GM12873 (cell line): ENCODE measurements at regions not wholly inside any gene's neighbourhood (a gene's known extent, or its start where the extent isn't known, plus 50 kb on each side); places are given as distances from the start of the nearest gene placed in this dataset.

ENCODE experiments used
- TF ChIP-seq, protein P1 (sequence below): IDR thresholded peaks from 2 replicates; pipeline ENCODE4 v1.5.1; 2012; ENCODE audit warnings: low read depth, mild to moderate bottlenecking, moderate library complexity, low read length, control low read depth; ENCODE audit not compliant: insufficient read depth; ENCODE audit errors: missing control alignments

DNA sequence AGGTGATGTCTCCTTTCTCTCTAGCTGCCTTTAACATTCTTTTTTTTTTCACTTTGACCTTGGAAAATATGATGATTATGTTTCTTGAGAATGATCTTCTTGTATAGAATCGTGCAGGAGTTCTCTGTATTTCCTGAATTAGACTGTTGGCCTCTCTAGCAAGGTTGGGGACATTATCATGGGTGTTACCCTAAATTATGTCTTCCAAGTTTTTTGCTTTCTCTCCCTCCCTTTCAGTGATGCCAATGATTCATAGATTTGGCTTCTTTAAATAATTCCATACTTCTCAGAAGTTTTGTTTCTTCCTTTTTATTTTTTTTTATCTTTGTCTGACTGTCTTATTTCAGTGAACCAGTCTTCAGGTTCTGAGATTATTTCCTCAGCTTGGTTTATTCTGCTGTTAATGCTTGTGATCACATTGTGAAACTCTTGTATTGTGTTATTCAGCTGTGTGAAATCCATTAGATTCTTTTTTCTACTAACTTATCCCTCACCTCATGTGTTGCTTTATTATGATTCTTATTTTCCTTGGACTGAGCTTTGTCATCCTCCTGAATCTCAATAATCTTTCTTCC lies 268.4 kb upstream of the NRIP1 start:
- TF ChIP-seq, protein P1, sequence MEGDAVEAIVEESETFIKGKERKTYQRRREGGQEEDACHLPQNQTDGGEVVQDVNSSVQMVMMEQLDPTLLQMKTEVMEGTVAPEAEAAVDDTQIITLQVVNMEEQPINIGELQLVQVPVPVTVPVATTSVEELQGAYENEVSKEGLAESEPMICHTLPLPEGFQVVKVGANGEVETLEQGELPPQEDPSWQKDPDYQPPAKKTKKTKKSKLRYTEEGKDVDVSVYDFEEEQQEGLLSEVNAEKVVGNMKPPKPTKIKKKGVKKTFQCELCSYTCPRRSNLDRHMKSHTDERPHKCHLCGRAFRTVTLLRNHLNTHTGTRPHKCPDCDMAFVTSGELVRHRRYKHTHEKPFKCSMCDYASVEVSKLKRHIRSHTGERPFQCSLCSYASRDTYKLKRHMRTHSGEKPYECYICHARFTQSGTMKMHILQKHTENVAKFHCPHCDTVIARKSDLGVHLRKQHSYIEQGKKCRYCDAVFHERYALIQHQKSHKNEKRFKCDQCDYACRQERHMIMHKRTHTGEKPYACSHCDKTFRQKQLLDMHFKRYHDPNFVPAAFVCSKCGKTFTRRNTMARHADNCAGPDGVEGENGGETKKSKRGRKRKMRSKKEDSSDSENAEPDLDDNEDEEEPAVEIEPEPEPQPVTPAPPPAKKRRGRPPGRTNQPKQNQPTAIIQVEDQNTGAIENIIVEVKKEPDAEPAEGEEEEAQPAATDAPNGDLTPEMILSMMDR, result no peak

GRCh38 chr21:15333951-15334350 lies 269.2 kb upstream of the NRIP1 start:
- TF ChIP-seq, protein P1, result no peak

DNA sequence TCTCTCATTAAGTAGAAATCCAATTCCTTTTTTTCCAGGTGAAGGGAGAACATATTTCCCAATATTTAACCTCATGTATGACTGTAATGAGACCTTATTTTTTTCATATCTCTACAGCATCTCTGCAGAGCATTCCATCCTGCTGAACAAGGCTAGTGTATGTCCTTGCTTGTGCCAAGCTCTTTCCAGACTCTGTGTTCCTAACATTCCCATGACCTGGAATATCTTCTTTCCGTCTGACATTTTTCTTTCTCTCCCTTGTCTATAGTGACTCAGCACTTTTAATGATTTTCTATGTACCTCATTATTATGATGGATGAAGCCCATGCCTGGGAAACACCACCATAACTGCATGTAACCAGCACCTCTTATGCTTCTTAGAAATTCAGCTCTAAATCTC lies 278.3 kb upstream of the NRIP1 start:
- TF ChIP-seq, protein P1, result no peak

GRCh38 chr21:15352009-15352408 lies 287.2 kb upstream of the NRIP1 start:
- TF ChIP-seq, protein P1, result no peak

DNA sequence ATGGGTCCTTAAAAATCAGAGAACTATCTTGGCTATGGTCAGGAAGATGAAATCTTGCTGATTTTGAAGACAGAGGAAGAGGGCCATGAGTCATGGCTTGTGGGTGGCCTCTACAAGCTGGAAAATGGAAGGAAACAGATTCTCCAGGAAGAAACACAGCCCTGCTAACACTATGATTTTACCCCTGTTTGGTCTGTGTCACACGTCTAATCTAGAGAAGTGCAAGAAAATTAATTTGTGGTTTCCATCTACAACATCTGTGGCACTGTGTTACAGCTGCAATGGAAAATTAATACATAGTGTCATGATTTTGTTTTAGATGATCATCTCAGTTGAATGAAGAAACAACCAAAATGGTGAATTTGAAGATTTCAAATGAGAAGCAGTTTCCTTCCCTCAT lies 288.7 kb upstream of the NRIP1 start:
- TF ChIP-seq, protein P1, result no peak

DNA sequence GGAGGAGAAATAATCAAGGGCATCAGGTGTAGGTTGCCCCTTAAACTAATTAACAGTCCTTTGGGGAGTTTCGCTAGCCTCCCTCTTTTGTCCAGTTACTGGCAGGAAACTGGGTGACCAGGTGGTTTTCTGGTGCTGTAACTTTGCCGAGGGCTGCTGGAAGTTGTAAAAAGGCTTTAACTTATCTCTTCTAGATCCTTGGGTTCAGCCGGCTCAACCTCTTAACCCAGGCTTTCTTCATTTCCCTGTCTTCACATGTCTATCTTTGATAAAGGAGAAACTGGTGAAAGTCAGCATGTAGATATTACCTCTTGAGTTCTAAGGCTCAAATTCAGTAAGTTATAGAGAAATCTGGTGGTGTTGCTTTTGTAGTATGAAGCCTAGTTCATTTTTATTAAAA lies 289.7 kb upstream of the NRIP1 start:
- TF ChIP-seq, protein P1, result no peak

- TF ChIP-seq, protein P1, result no peak
Measured at GRCh38 chr21:15355066-15355465, 290.3 kb upstream of the NRIP1 start.
